ENCODE measurements at regions not wholly inside any gene's neighbourhood (a gene's known extent, or its start where the extent isn't known, plus 50 kb on each side); places are given as distances from the start of the nearest gene placed in this dataset.

GRCh38 chr9:103545260-103545659 lies 548.8 kb upstream of the SMC2 start:
- Histone ChIP-seq H3K9me3 (ENCODE audit: control insufficient read depth in 2 of 3, insufficient read depth in 1 of 3, low read length in 3 of 3) (no peaks in the 10 kb centered on the region), H3K27ac (ENCODE audit: low read depth in 2 of 2, low read length in 2 of 2) (no peak overlapping the region), H3K36me3 (ENCODE audit: control insufficient read depth in 2 of 3, insufficient read depth in 3 of 3, low read length in 3 of 3) (no peaks in the 10 kb centered on the region), H3K9ac (ENCODE audit: low read length in 3 of 3) (no peak overlapping the region), H3K27me3 (ENCODE audit: control insufficient read depth, insufficient read depth, low read length) (no peaks in the 10 kb centered on the region), H3K4me3 (ENCODE audit: low read length in 3 of 3) (no peak overlapping the region), H3K4me1 (ENCODE audit: control insufficient read depth in 2 of 3, insufficient read depth in 2 of 3, low read depth in 1 of 3, low read length in 3 of 3) (no peaks in the 10 kb centered on the region)
- FAIRE-seq = no peak
- intact Hi-C loops (cut with DNase I) = no loop called here
- TF ChIP-seq, protein P1, sequence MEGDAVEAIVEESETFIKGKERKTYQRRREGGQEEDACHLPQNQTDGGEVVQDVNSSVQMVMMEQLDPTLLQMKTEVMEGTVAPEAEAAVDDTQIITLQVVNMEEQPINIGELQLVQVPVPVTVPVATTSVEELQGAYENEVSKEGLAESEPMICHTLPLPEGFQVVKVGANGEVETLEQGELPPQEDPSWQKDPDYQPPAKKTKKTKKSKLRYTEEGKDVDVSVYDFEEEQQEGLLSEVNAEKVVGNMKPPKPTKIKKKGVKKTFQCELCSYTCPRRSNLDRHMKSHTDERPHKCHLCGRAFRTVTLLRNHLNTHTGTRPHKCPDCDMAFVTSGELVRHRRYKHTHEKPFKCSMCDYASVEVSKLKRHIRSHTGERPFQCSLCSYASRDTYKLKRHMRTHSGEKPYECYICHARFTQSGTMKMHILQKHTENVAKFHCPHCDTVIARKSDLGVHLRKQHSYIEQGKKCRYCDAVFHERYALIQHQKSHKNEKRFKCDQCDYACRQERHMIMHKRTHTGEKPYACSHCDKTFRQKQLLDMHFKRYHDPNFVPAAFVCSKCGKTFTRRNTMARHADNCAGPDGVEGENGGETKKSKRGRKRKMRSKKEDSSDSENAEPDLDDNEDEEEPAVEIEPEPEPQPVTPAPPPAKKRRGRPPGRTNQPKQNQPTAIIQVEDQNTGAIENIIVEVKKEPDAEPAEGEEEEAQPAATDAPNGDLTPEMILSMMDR (IDR thresholded peaks at IDR 0.05; ENCODE audit: borderline replicate concordance, extremely low read depth, insufficient read depth) = no peak
- no peak for DNase-seq

GRCh38 chr9:103552712-103553111 lies 541.4 kb upstream of the SMC2 start:
- Histone ChIP-seq H3K27ac (ENCODE audit: low read depth in 2 of 2, low read length in 2 of 2) (no peak overlapping the region), H3K9ac (ENCODE audit: low read length in 3 of 3) (no peak overlapping the region), H3K4me3 (ENCODE audit: low read length in 3 of 3) (no peak overlapping the region), H3K27me3 (ENCODE audit: control insufficient read depth, insufficient read depth, low read length) (no peaks in the 10 kb centered on the region), H3K36me3 (ENCODE audit: control insufficient read depth in 2 of 3, insufficient read depth in 3 of 3, low read length in 3 of 3) (no peaks in the 10 kb centered on the region), H3K9me3 (ENCODE audit: control insufficient read depth in 2 of 3, insufficient read depth in 1 of 3, low read length in 3 of 3) (no peaks in the 10 kb centered on the region), H3K4me1 (ENCODE audit: control insufficient read depth in 2 of 3, insufficient read depth in 2 of 3, low read depth in 1 of 3, low read length in 3 of 3) (no peaks in the 10 kb centered on the region)
- FAIRE-seq (no peak), DNase-seq (no peak)
- intact Hi-C loops (cut with DNase I) = no loop called here
- TF ChIP-seq, protein P1 (IDR thresholded peaks at IDR 0.05; ENCODE audit: borderline replicate concordance, extremely low read depth, insufficient read depth) = no peak

DNA sequence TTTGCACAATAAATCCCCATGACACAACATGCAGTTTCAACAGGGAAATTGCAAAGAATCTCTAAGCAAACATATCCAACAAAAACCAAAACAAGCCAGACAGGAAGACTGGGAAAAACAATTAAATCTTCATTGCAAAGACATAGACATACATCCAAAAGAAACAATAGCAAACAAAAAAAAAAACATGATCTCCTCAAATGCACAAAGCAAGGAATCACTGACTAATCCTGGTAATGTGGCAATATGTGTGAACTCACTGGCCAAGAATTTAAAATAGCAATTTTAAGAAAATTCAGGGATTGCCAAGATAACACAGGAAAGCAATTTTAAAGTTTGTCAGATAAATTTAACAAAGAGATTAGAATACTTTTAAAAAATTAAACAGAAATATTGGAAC lies 520.1 kb upstream of the SMC2 start:
- H3K36me3 ChIP-seq (ENCODE audit: control insufficient read depth in 2 of 3, insufficient read depth in 3 of 3, low read length in 3 of 3) = no peaks in the 10 kb centered on the region
- intact Hi-C loops (cut with DNase I) = no loop called here
- no peak overlapping the region for H3K4me3 ChIP-seq (ENCODE audit: low read length in 3 of 3)
- H3K27ac ChIP-seq (ENCODE audit: low read depth in 2 of 2, low read length in 2 of 2) = no peak overlapping the region
- TF ChIP-seq, protein P1 (IDR thresholded peaks at IDR 0.05; ENCODE audit: borderline replicate concordance, extremely low read depth, insufficient read depth) = no peak
- H3K4me1 ChIP-seq (ENCODE audit: control insufficient read depth in 2 of 3, insufficient read depth in 2 of 3, low read depth in 1 of 3, low read length in 3 of 3) = no peaks in the 10 kb centered on the region
- peaks cover 0 to 4% (median 0%) of the 10 kb centered on the region in 3 donors for H3K9me3 ChIP-seq (ENCODE audit: control insufficient read depth in 2 of 3, insufficient read depth in 1 of 3, low read length in 3 of 3)
- DNase-seq (no peak), FAIRE-seq (no peak)
- no peaks in the 10 kb centered on the region for H3K27me3 ChIP-seq (ENCODE audit: control insufficient read depth, insufficient read depth, low read length)
- no peak overlapping the region for H3K9ac ChIP-seq (ENCODE audit: low read length in 3 of 3)

- no peaks in the 10 kb centered on the region for H3K36me3 ChIP-seq (ENCODE audit: control insufficient read depth in 2 of 3, insufficient read depth in 3 of 3, low read length in 3 of 3)
- no peaks in the 10 kb centered on the region for H3K9me3 ChIP-seq (ENCODE audit: control insufficient read depth in 2 of 3, insufficient read depth in 1 of 3, low read length in 3 of 3)
- intact Hi-C loops (cut with DNase I) = no loop called here
- H3K4me3 ChIP-seq (ENCODE audit: low read length in 3 of 3) = no peak overlapping the region
- TF ChIP-seq, protein P1 (IDR thresholded peaks at IDR 0.05; ENCODE audit: borderline replicate concordance, extremely low read depth, insufficient read depth) = no peak
- DNase-seq (no peak), FAIRE-seq (no peak)
- no peak overlapping the region for H3K9ac ChIP-seq (ENCODE audit: low read length in 3 of 3)
- H3K27me3 ChIP-seq (ENCODE audit: control insufficient read depth, insufficient read depth, low read length) = no peaks in the 10 kb centered on the region
- no peak overlapping the region for H3K27ac ChIP-seq (ENCODE audit: low read depth in 2 of 2, low read length in 2 of 2)
- H3K4me1 ChIP-seq (ENCODE audit: control insufficient read depth in 2 of 3, insufficient read depth in 2 of 3, low read depth in 1 of 3, low read length in 3 of 3) = no peaks in the 10 kb centered on the region
These were observed 507.4 kb upstream of the SMC2 start for GRCh38 chr9:103586721-103587120.

All from kidney (tissue), 13 donors.